HG02798 (cell line): ENCODE measurements at regions not wholly inside any gene's neighbourhood (a gene's known extent, or its start where the extent isn't known, plus 50 kb on each side); places are given as distances from the start of the nearest gene placed in this dataset.
"Not testable (repeated sequence)": the region's sequence is repeated elsewhere in the genome, so short reads cannot be mapped to it uniquely, and the experiment has no call there.

Experiments
- ATAC-seq: cut with Tn5 transposase; IDR thresholded peaks from one replicate; pipeline ENCODE4 v1.9.1; 2021; ENCODE audit warnings: mild to moderate bottlenecking; ENCODE audit not compliant: unreplicated experiment, poor library complexity

DNA sequence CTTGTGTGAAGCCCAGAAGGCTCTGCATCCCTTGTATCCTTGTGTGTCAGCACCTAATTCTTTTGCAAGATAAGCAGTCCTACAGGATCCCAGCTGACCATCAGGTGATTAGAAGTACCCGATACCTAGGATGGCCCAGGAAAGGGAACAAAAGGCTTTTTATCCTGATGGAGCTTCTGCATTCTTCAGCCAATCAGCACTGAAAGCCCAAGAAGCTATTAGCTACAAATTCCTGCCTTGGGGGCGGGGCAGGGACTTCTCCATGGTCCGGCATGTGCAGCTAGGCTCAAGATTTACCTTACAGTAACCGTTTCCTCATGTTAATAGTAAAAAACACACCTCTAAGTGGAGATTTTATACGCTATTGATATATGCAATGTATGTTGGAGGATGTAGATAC lies 264.6 kb upstream of the THUMPD2 start:
- ATAC-seq: no peak

GRCh38 chr2:40043191-40043590 lies 264.1 kb upstream of the THUMPD2 start:
- ATAC-seq: no peak

DNA sequence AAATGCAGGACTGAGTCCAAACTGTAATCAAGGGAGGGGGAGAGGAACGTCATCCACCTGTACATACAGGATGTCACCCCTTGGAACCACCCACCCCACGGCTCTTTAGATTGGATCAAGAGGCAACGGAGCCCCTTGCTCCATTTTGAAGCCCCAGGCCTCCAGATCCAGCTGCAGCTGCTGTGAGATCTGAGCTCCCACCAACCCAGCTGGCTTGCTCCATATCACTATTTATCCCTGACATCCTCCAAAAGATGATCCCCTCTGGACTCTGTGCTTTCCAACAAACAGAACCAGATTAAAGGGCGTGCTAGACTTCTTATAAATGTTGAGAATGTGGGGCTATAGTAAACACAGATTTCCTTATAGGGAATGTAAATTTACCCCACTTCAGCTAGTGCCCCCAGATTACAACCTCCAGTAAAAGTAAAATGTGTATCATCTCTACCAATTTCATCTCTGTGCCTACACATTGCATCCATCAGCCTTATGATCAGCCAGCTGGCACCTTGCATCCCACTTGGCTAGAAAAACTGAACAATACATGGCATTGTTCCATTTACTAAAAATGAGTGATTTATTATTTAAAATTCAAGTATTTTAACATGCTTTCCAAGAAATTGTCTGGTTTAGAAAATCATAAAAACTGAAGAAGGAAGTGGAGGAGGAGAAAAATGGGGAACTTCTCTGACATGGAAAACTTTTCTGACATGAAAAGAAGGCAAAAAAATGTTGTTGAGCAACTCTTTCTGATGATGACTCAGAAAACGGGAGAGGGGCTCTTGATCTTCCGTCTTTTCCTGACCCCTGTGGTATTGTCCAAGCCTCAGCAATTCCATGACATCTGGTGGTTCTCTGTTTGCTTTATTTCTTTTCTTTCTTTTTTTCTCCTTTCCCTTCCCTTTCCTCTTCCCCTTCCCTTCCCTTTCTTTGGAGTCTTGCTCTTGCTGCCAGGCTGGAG lies 262.6 kb upstream of the THUMPD2 start:
- no peak for ATAC-seq

- no peak for ATAC-seq
Observed at GRCh38 chr2:40039549-40039948, 260.5 kb upstream of the THUMPD2 start.

DNA sequence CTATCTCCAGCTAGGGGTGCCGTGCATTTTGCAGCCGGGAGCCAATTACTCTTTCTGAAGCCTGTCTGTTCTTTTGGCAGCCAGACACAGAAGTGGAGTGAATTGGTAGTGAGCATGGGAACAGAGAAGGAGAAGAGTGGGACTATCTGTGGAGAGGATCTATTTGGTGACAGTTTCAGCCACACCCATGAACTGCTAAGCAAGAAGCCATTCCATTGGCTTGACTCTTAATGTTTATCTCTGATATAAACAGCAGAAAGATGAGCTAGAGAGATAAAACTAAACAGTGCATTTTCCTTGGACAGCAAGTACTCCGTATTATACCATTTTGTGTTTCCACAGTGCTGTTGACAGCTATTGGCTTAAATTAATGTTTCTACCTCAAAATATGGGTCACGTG lies 259.6 kb upstream of the THUMPD2 start:
- no peak for ATAC-seq

GRCh38 chr2:40037303-40037702 lies 258.2 kb upstream of the THUMPD2 start:
- no peak for ATAC-seq

DNA sequence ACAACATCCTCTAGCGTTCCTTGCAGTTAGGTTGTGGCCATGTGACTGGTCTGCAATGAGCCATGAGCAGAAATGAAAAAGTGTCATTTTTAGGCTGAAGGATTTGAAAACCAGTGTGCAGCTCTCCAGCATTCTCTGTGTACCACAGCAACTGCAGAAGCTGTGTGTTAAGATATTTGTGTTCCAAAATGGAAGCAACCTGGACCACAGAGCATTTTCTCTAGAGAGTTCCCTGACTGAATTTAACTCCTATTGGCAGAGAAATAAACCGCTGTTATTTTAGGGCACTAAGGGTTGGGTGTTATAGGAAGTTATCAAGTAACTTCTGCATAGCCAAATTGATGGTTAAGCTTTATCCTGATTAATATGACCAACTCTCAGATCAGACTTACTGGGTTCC lies 257.2 kb upstream of the THUMPD2 start:
- ATAC-seq: no peak

GRCh38 chr2:40034801-40035200 lies 255.7 kb upstream of the THUMPD2 start:
- no peak for ATAC-seq

- ATAC-seq: no peak
Observed at GRCh38 chr2:40034198-40034597, 255.1 kb upstream of the THUMPD2 start.

- ATAC-seq: no peak
Observed at GRCh38 chr2:40033781-40034180, 254.7 kb upstream of the THUMPD2 start.

GRCh38 chr2:40032650-40033319 lies 253.7 kb upstream of the THUMPD2 start:
- ATAC-seq: no peak

DNA sequence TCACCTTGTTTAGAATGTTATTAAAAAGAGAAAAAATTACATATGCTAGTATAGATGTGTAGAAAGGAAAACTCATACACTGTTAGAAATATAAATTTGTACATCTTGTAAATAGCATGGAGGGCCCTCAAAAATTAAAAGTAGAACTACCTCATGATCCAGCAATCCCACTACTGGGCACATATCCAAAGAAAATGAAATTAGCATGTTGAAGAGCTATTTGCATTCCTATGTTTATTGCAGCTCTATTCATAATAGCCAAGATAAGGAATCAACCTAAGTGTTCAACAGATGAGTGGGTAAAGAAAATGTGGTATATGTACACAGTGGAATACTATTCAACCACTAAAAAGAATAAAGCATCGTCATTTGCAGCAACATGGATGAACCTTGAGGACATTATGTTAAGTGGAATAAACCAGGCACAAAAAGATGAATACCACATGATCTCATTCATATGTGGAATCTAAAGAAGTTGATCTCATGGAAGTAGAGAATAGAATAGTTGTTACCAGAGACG lies 251.5 kb upstream of the THUMPD2 start:
- no peak for ATAC-seq

DNA sequence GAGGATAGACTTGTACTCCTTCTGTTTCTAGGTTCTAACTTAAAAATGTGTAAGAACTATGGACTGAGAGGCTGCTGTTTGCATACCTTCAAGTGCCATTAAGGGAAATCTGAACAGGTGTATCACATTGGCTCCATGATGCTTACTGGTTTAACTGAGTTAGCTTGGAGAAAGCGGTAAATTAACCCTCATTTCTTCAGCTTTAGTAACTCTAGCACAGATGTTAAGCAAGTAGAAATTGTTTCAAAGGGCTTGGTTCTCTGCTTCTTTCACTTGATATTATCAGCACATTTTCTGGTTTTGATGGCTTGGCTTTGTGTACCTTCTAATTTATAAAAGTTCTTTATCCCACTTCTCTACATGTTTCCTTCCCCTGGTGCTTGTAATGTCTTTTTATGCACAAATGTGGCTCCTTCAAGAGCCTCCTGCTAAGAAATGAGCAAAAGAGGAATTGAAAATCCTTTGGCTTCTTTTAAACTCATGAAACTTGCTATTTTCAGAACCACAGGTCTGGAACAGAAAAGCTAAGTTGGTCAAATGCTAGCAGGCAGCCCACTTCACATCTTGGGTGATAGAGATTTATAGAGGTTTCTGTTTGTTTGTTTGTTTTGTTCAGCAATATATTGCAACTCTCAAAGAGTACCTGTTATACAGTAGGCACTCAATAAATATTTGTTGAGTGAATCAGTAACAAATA lies 249.9 kb upstream of the THUMPD2 start:
- ATAC-seq: no peak

DNA sequence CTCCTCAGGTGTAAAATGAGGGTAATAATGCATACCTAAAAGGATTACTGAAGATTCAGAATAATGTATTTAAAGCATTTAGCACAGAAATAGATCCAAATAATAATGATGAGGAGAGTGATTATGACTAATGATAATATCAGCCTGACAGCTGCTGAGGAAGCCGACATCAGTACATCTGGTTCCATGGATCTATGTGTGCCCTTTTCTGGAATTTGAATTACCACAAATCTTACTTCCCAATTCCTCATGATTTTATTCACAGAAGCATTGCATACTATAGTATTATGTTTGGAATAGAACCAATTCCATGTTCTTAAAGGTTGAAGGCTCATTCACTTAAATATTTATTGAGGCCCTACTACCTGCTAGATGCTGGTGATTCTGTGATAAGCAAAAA lies 248.9 kb upstream of the THUMPD2 start:
- ATAC-seq: no peak

DNA sequence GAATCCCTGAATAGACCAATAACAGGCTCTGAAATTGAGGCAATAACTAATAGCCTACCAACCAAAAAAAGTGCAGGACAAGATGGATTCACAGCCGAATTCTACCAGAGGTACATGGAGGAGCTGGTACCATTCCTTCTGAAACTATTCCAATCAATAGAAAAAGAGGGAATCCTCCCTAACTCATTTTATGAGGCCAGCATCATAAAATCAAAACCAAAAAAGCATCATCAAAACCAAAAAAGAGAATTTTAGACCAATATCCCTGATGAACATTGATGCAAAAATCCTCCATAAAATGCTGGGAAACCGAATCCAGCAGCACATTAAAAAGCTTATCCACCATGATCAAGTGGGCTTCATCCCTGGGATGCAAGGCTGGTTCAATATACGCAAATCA lies 246.2 kb upstream of the THUMPD2 start:
- not testable (repeated sequence) for ATAC-seq

DNA sequence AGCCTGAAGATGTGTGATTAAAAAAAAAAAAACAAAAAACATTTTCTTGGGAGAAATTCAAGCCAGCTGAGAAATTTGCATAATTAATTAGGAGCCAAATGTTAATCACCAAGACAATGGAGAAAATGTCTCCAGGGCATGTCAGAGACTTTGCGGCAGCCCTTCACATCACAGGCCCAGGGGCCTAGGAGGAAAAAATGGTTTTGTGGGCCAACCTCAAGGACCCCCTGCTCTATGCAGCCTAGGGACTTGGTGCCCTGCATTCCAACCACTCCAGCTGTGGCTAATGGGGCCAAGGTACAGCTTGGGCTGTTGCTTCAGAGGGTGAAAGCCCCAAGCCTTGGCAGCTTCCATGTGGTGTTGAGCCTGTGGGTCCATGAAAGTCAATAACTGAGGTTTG lies 241.9 kb upstream of the THUMPD2 start:
- no peak for ATAC-seq

DNA sequence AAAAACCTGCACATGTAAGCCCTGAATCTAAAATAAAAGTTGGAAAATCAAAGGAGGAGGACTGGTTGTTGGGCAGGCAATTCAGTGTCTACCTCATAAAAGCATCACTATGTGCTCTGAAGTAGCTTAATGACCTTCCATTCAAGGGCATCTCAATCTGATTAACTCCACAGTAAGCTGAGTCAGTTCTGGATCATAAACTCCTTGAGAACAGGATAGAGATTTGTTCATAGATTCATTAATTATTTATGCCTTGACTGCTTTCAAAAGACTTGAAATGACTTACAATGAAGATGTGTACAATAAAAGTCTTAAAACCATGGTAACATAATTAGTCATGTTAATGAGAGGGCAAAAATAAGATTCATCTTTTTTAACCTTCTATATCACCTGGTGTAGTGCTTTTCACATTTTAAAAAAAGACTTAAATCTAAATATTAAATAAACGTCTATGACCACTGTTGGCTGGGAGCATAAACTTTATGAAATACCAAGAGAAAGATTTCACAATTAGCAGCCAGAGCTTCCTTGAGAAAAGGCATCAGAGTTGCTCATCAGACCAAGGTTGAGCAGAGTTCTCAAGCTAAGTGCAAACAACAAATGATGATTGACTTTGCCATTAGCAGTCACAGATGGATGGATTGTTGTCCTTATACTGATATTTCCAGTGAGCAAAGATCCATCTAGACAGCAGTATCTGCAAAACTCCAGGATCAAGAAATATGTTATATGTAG lies 237.3 kb upstream of the THUMPD2 start:
- ATAC-seq: no peak

- not testable (repeated sequence) for ATAC-seq
Observed at GRCh38 chr2:40013962-40014361, 234.9 kb upstream of the THUMPD2 start.

DNA sequence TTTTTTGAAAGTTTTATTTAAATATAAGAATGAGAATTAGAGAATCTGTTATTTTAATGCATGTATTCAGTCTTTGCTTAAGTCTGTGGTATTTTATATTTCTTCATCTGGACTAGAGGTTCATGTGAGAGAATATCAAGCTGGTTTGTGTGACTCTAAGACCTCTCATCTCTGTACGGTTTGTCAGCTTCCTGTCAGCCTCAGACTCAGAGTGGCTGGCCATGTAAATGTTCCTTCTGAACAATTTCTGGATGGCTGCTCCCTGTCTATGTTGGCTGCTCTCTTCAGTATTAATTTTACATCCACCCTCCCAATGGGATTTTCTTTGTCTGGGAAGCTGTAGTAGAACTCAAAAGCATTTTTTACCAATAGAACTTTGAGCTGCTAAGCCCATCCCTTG lies 225.3 kb upstream of the THUMPD2 start:
- ATAC-seq: no peak

- no peak for ATAC-seq
Observed at GRCh38 chr2:40002339-40002738, 223.3 kb upstream of the THUMPD2 start.
